Prostate gland (tissue), 2 donors: ENCODE measurements at regions not wholly inside any gene's neighbourhood (a gene's known extent, or its start where the extent isn't known, plus 50 kb on each side); places are given as distances from the start of the nearest gene placed in this dataset.

ENCODE experiments used
- CTCF ChIP-seq, 4 experiments: fragments of 200-600 bp in 2 of 4; fragments of 450-650 bp in 2 of 4; sonication (generic) in 2 of 4; IDR thresholded peaks; 1 replicate in 3 of 4; 2 replicates in 1 of 4; pipeline ENCODE4 v1.5.1; 2016 to 2019; ENCODE audit warnings: antibody characterized with exemption in 4 of 4, mild to moderate bottlenecking in 2 of 4, moderate library complexity in 2 of 4
- POLR2A ChIP-seq: fragments of 450-650 bp; IDR thresholded peaks from one replicate; pipeline ENCODE4 v1.6.1; 2016; ENCODE audit warnings: antibody characterized with exemption, mild to moderate bottlenecking
- POLR2AphosphoS5 ChIP-seq: sonication (generic); formaldehyde crosslinking; IDR thresholded peaks from one replicate; pipeline ENCODE4 v1.6.1; 2017; ENCODE audit warnings: antibody characterized with exemption

GRCh38 chr6:6522709-6523108 lies 65.8 kb upstream of the LY86 start:
- TF ChIP-seq POLR2A (no peak), POLR2AphosphoS5 (no peak), CTCF (IDR thresholded peaks at IDR 0.05) (no peak)
